ENCODE measurements at regions not wholly inside any gene's neighbourhood (a gene's known extent, or its start where the extent isn't known, plus 50 kb on each side); places are given as distances from the start of the nearest gene placed in this dataset.

GRCh38 chr1:164433818-164434170 is 125.2 kb upstream of the PBX1 start:
- Histone ChIP-seq H2BK120ac (ENCODE audit: low read depth, low read length) (no peak overlapping the region), H3K23ac (ENCODE audit: low read length in 2 of 2) (no peak overlapping the region), H2AFZ (ENCODE audit: low read depth, low read length) (no peak overlapping the region), H3K27me3 (ENCODE audit: control insufficient read depth in 1 of 2, insufficient read depth in 1 of 2, low read length in 2 of 2) (peaks cover 0 to 3% of the 10 kb centered on the region in 2 experiments), H2BK5ac (ENCODE audit: low read depth, low read length, poor library complexity, severe bottlenecking) (no peak overlapping the region), H4K8ac (ENCODE audit: low read length) (no peak overlapping the region), H3K18ac (ENCODE audit: low read depth in 1 of 2, low read length in 2 of 2) (no peak overlapping the region), H2BK15ac (ENCODE audit: low read depth, poor library complexity, severe bottlenecking) (no peak overlapping the region), H3K9ac (ENCODE audit: low read length) (no peak overlapping the region), H3K4me1 (ENCODE audit: control insufficient read depth, insufficient read depth, low read depth, low read length) (no peaks in the 10 kb centered on the region), H3K9me3 (ENCODE audit: control insufficient read depth, low read length) (no peaks in the 10 kb centered on the region), H3K4me3 (ENCODE audit: insufficient read depth in 1 of 2, low read depth in 1 of 2, low read length in 2 of 2) (no peak overlapping the region), H3K79me1 (replicated peaks; ENCODE audit: low read length, poor library complexity, severe bottlenecking) (no peaks in the 10 kb centered on the region), H3K14ac (ENCODE audit: low read length in 2 of 2) (no peak overlapping the region), H4K91ac (ENCODE audit: low read length) (no peak overlapping the region), H3K36me3 (ENCODE audit: control insufficient read depth in 1 of 2, insufficient read depth in 2 of 2, low read depth in 1 of 2, low read length in 2 of 2) (no peaks in the 10 kb centered on the region), H3K27ac (ENCODE audit: low read length, poor library complexity, severe bottlenecking) (no peak overlapping the region), H3K4ac (ENCODE audit: low read depth in 1 of 2, low read length in 2 of 2) (no peak overlapping the region), H3K4me2 (ENCODE audit: low read length, poor library complexity, severe bottlenecking) (no peak overlapping the region), H2AK5ac (ENCODE audit: low read length, severe bottlenecking) (no peak overlapping the region), H2BK12ac (ENCODE audit: low read length in 2 of 2) (no peak overlapping the region)
- no peak for DNase-seq
- no CpG with 5 or more reads among the region's 1 CpG for WGBS

GRCh38 chr1:164440232-164440631 is 118.8 kb upstream of the PBX1 start:
- Histone ChIP-seq H4K8ac (ENCODE audit: low read length) (no peak overlapping the region), H2BK15ac (ENCODE audit: low read depth, poor library complexity, severe bottlenecking) (no peak overlapping the region), H2BK12ac (ENCODE audit: low read length in 2 of 2) (no peak overlapping the region), H3K9me3 (ENCODE audit: control insufficient read depth, low read length) (no peaks in the 10 kb centered on the region), H3K79me1 (replicated peaks; ENCODE audit: low read length, poor library complexity, severe bottlenecking) (no peaks in the 10 kb centered on the region), H3K27me3 (ENCODE audit: control insufficient read depth in 1 of 2, insufficient read depth in 1 of 2, low read length in 2 of 2) (no peaks in the 10 kb centered on the region), H3K4me3 (ENCODE audit: insufficient read depth in 1 of 2, low read depth in 1 of 2, low read length in 2 of 2) (no peak overlapping the region), H4K91ac (ENCODE audit: low read length) (no peak overlapping the region), H3K23ac (ENCODE audit: low read length in 2 of 2) (no peak overlapping the region), H2AFZ (ENCODE audit: low read depth, low read length) (no peak overlapping the region), H3K18ac (ENCODE audit: low read depth in 1 of 2, low read length in 2 of 2) (no peak overlapping the region), H3K4me1 (ENCODE audit: control insufficient read depth, insufficient read depth, low read depth, low read length) (no peaks in the 10 kb centered on the region), H2BK5ac (ENCODE audit: low read depth, low read length, poor library complexity, severe bottlenecking) (no peak overlapping the region), H3K4ac (ENCODE audit: low read depth in 1 of 2, low read length in 2 of 2) (no peak overlapping the region), H3K4me2 (ENCODE audit: low read length, poor library complexity, severe bottlenecking) (no peak overlapping the region), H3K9ac (ENCODE audit: low read length) (no peak overlapping the region), H3K36me3 (ENCODE audit: control insufficient read depth in 1 of 2, insufficient read depth in 2 of 2, low read depth in 1 of 2, low read length in 2 of 2) (no peaks in the 10 kb centered on the region), H2BK120ac (ENCODE audit: low read depth, low read length) (no peak overlapping the region), H3K27ac (ENCODE audit: low read length, poor library complexity, severe bottlenecking) (no peak overlapping the region), H3K14ac (ENCODE audit: low read length in 2 of 2) (no peak overlapping the region), H2AK5ac (ENCODE audit: low read length, severe bottlenecking) (no peak overlapping the region)
- peak; percentile 18 for DNase-seq
- no CpG with 5 or more reads among the region's 1 CpG for WGBS

GRCh38 chr1:164443166-164443565 is 115.8 kb upstream of the PBX1 start:
- no peak overlapping the region for H2BK120ac ChIP-seq (ENCODE audit: low read depth, low read length)
- no peak overlapping the region for H3K27ac ChIP-seq (ENCODE audit: low read length, poor library complexity, severe bottlenecking)
- H3K18ac ChIP-seq (ENCODE audit: low read depth in 1 of 2, low read length in 2 of 2): no peak overlapping the region
- H2BK12ac ChIP-seq (ENCODE audit: low read length in 2 of 2): no peak overlapping the region
- H4K8ac ChIP-seq (ENCODE audit: low read length): no peak overlapping the region
- no peak overlapping the region for H3K9ac ChIP-seq (ENCODE audit: low read length)
- no peak overlapping the region for H3K4ac ChIP-seq (ENCODE audit: low read depth in 1 of 2, low read length in 2 of 2)
- H2AFZ ChIP-seq (ENCODE audit: low read depth, low read length): no peak overlapping the region
- no peaks in the 10 kb centered on the region for H3K4me1 ChIP-seq (ENCODE audit: control insufficient read depth, insufficient read depth, low read depth, low read length)
- H4K91ac ChIP-seq (ENCODE audit: low read length): no peak overlapping the region
- no peak overlapping the region for H2BK5ac ChIP-seq (ENCODE audit: low read depth, low read length, poor library complexity, severe bottlenecking)
- no CpG with 5 or more reads among the region's 1 CpG for WGBS
- H3K4me2 ChIP-seq (ENCODE audit: low read length, poor library complexity, severe bottlenecking): no peak overlapping the region
- no peaks in the 10 kb centered on the region for H3K79me1 ChIP-seq (replicated peaks; ENCODE audit: low read length, poor library complexity, severe bottlenecking)
- no peaks in the 10 kb centered on the region for H3K36me3 ChIP-seq (ENCODE audit: control insufficient read depth in 1 of 2, insufficient read depth in 2 of 2, low read depth in 1 of 2, low read length in 2 of 2)
- no peaks in the 10 kb centered on the region for H3K9me3 ChIP-seq (ENCODE audit: control insufficient read depth, low read length)
- no peak for DNase-seq
- no peaks in the 10 kb centered on the region for H3K27me3 ChIP-seq (ENCODE audit: control insufficient read depth in 1 of 2, insufficient read depth in 1 of 2, low read length in 2 of 2)
- no peak overlapping the region for H2AK5ac ChIP-seq (ENCODE audit: low read length, severe bottlenecking)
- no peak overlapping the region for H3K14ac ChIP-seq (ENCODE audit: low read length in 2 of 2)
- no peak overlapping the region for H3K23ac ChIP-seq (ENCODE audit: low read length in 2 of 2)
- no peak overlapping the region for H2BK15ac ChIP-seq (ENCODE audit: low read depth, poor library complexity, severe bottlenecking)
- no peak overlapping the region for H3K4me3 ChIP-seq (ENCODE audit: insufficient read depth in 1 of 2, low read depth in 1 of 2, low read length in 2 of 2)

GRCh38 chr1:164443836-164444235 is 115.1 kb upstream of the PBX1 start:
- H3K36me3 ChIP-seq (ENCODE audit: control insufficient read depth in 1 of 2, insufficient read depth in 2 of 2, low read depth in 1 of 2, low read length in 2 of 2): no peaks in the 10 kb centered on the region
- no peak overlapping the region for H2AK5ac ChIP-seq (ENCODE audit: low read length, severe bottlenecking)
- H3K4me1 ChIP-seq (ENCODE audit: control insufficient read depth, insufficient read depth, low read depth, low read length): no peaks in the 10 kb centered on the region
- no peak overlapping the region for H3K4me2 ChIP-seq (ENCODE audit: low read length, poor library complexity, severe bottlenecking)
- H3K4ac ChIP-seq (ENCODE audit: low read depth in 1 of 2, low read length in 2 of 2): no peak overlapping the region
- H2BK12ac ChIP-seq (ENCODE audit: low read length in 2 of 2): no peak overlapping the region
- no peak overlapping the region for H3K4me3 ChIP-seq (ENCODE audit: insufficient read depth in 1 of 2, low read depth in 1 of 2, low read length in 2 of 2)
- H2BK5ac ChIP-seq (ENCODE audit: low read depth, low read length, poor library complexity, severe bottlenecking): no peak overlapping the region
- no peak overlapping the region for H3K27ac ChIP-seq (ENCODE audit: low read length, poor library complexity, severe bottlenecking)
- no peak overlapping the region for H2BK120ac ChIP-seq (ENCODE audit: low read depth, low read length)
- H3K18ac ChIP-seq (ENCODE audit: low read depth in 1 of 2, low read length in 2 of 2): no peak overlapping the region
- no peak overlapping the region for H2AFZ ChIP-seq (ENCODE audit: low read depth, low read length)
- H3K9me3 ChIP-seq (ENCODE audit: control insufficient read depth, low read length): no peaks in the 10 kb centered on the region
- no peak overlapping the region for H3K9ac ChIP-seq (ENCODE audit: low read length)
- no peak overlapping the region for H4K91ac ChIP-seq (ENCODE audit: low read length)
- H3K14ac ChIP-seq (ENCODE audit: low read length in 2 of 2): no peak overlapping the region
- no peaks in the 10 kb centered on the region for H3K79me1 ChIP-seq (replicated peaks; ENCODE audit: low read length, poor library complexity, severe bottlenecking)
- no CpG with 5 or more reads among the region's 1 CpG for WGBS
- no peak overlapping the region for H2BK15ac ChIP-seq (ENCODE audit: low read depth, poor library complexity, severe bottlenecking)
- H3K27me3 ChIP-seq (ENCODE audit: control insufficient read depth in 1 of 2, insufficient read depth in 1 of 2, low read length in 2 of 2): no peaks in the 10 kb centered on the region
- no peak overlapping the region for H3K23ac ChIP-seq (ENCODE audit: low read length in 2 of 2)
- DNase-seq: no peak
- H4K8ac ChIP-seq (ENCODE audit: low read length): no peak overlapping the region

Measured in mesenchymal stem cell (in vitro differentiated cells and primary cell).